CD4-positive, alpha-beta T cell treated with Interleukin-4 for 1 hour (primary cell): ENCODE measurements at regions not wholly inside any gene's neighbourhood (a gene's known extent, or its start where the extent isn't known, plus 50 kb on each side); places are given as distances from the start of the nearest gene placed in this dataset.

ENCODE experiments used
- DNase-seq, 2 donors: peaks; one replicate each; pipeline ENCODE4 v3.0.0-alpha.2; 2020 to 2022

DNA sequence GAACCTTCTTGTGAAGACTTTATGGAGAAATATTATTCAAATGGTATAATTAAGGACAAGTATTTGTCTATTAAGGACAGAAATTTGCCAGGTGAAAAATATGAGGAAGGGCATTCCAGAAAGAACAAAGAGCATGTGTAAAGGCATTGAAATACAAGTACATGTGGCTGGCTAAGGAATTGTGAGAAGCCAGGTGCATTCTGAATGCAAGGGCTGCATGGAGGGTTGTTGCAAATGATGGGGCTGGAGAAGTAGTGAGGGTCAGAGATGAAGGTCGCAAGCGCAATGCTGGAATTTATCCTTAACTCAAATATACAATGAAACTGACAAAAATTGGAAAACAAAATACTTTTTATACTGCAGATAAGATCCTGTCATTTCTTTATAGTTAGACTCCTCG lies 437.7 kb downstream of the ADAMTS20 start:
- DNase-seq: no peak

GRCh38 chr12:43113616-43114015 lies 438.4 kb downstream of the ADAMTS20 start:
- DNase-seq: no peak

DNA sequence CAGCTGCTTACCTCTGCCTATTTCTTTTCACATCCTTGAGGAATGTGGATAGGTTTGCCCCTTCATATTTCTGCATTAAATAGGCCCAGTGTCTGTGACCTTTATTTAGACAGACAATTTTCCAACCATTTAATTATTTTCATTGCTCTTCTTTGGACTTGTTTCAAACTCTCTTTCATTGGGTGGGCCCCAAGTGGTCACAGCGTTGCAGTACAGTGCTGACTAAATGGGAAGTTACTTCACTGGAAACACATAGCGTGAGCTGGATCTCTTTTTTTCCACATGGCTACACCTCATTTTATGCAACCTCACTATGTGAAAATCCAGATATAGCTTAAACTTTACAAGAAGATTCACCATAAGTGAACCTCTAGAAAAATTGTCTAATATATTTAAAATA lies 438.9 kb downstream of the ADAMTS20 start:
- DNase-seq: no peak

DNA sequence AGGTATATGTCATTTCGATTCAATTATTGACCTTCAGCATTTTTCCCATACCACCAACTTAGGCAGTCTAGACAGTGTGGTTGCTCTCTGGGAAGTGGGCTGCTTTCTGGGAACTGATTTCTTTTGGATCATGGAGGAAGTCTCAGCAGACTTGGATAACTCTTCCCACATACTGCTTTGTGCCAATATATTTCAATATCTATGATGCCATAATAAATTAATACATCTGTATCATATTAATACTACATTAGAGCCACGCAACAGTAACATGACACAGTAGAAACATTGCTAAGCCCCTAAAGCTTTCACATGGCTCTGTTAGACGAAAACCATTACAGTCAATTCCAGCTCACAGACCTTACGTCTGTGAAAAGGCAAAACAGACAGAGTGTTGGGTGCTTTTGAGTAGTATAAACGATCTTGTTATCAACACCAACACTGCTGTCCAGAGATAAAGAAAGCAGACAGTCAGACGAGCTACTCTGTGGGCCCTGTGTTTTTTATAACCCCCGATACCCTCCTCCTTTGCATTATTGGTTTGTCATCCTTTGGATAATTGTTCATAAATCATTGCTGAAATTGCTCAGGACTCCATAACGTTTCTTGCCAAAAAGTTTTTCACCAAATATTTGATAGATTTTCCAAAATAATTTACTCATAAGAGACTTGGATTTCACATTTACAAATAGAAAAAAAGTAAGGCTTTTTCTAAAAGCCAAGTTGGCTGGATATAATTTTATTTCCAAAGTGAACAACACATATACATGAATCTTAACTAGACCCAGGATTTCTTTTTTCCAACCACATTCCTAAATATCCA lies 439.7 kb downstream of the ADAMTS20 start:
- DNase-seq: no peak

DNA sequence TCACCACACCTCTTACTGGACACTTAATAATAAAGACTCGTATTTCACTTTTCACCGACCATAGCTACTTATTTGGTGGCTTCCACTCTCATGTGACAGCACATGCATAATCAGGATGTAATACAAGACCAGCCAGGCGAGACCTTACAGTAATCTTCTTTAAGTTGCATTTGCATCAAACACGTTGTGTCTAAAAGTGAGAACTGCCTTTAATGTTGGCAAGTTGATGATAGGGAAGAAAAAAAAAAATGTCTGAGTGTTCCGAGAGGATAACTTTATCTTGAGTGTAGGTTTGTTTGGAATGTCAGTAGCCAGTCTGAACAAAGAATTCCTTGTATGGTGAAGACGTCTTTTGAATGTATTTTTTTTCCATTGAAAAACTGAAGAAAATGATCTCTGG lies 440.4 kb downstream of the ADAMTS20 start:
- DNase-seq: no peak

- no peak for DNase-seq
Observed at GRCh38 chr12:43109631-43110345, 442.2 kb downstream of the ADAMTS20 start.

DNA sequence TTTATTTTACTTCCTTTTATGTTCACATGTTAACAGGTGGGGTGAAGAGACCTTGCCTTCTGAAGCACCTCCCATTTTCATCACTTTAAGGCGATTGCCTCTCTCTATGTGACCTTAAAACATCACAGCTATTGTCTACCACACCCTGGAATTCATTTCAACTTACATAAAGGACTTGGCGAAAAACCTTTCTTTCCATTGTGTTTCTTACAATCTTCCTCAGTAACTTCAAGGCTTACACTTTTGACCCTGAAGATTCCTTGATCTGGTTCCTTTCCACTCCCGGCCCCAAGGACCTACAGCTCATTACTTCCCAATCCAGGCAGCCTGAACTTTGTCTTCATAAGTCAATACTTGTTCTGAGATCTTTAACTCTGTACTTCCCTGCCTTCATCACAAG lies 443.3 kb downstream of the ADAMTS20 start:
- DNase-seq: no peak

DNA sequence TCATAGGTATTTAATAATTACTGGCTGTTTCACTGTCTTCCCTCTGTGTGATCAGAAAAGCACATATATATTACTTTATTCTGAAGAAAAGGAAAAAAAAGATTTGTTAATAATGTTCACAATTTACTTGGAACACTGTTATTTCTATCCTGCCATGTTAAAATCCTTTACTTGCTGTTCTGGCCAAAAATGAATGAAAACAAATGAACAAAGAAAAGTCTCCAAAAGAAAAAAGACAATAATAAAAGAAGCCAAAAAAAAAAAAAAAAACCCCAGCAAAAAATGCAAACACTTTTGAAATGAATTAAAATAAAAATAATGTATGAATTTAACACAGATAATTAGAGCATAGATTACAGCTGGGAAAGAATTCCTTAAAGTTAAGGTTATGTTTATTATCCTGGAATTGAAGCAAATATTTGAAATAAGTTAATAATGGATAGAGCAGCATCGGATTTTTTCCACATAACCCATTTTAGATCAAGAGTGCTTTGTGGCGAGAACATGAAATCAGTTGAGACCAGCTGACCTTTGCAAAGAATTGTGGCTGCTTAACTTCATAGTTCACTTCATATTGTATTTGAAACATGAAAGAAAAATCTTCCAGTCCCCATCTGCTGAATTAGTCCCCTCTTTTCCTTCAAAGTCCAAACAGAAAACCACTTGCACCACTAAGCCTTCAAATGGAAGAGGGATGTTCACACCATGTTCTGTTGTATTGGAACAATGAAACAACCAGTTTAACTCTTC lies 444.8 kb downstream of the ADAMTS20 start:
- no peak for DNase-seq

DNA sequence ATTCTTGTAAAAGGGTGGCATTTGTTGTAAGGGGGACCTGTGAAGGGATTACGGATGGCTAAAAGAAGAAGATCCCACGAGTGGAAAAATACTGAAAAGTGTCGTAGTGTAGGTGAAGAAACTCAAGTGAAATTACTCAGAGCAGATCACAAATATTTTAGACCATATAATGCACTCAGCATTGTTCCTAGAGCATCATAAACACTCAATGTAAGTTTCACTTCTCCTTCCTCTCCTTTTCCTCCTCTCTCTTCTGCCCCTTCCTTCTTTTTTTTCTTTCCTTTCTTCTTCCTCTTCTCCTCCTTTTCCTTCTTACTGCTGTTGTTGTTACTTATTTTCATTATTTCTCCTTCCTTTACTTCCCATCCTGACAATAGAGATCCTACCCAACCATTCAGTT lies 445.6 kb downstream of the ADAMTS20 start:
- DNase-seq: no peak

DNA sequence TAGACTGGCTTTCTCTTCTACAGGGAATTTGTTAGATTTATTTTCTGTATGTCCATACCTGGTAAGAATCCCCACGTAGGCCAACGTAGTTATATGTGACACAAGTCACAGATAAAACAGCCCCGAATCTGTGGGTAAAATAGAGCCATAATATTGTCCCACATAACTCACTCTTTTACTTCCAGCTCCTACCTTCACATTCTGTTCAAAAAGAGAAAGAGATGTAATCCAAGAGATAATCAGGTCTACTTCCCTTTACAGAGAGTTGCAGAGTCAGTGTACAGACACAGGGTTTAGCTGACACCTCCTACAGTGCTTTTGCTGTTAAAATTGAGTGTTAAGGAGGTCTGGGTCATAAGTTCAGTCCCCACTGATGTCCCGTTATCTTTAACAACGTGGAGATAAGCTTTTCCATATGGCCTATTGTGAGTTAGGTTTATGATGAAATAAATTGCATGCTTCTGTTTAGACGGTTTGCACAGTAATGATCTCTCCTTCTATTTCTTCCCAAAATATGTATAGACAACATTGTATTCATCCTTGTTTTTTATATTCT lies 446.5 kb downstream of the ADAMTS20 start:
- no peak for DNase-seq

DNA sequence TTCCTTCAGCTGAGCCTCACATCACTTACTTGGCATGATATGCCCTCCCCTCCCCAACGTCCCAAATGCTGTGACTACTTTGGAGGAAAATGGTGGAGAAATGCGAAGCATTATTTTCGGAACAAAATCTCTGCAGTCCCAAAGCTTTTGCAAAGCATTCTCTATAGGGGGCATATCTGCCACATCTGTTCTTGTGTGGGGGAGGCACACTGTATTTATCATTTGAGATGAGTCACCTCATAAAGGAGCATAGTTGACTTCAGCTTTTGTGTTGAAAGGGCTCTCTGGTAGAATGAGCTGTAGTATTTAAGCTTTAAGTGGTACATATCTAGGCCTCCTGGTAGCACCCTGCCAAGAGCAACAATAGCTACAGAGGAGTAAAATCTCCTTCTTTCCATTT lies 447.5 kb downstream of the ADAMTS20 start:
- no peak for DNase-seq

DNA sequence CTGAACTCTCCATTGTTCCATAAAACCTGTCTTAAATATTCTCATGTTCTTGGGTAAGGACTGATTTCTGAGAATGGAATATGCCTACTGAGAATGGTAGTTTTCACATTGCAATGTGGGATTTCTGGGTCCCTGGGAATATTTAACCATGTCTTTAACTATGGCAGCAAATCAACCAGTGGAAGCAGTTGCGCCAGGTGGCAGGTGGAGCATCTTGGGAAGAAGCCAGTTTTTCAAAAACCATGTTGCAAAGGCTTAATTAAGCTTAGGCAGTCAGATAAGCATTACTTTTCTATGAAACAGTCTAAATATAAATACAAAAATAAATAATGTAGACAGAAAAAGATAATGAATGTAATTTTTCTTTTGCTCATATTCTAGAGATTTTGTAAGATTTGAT lies 448.1 kb downstream of the ADAMTS20 start:
- no peak for DNase-seq

DNA sequence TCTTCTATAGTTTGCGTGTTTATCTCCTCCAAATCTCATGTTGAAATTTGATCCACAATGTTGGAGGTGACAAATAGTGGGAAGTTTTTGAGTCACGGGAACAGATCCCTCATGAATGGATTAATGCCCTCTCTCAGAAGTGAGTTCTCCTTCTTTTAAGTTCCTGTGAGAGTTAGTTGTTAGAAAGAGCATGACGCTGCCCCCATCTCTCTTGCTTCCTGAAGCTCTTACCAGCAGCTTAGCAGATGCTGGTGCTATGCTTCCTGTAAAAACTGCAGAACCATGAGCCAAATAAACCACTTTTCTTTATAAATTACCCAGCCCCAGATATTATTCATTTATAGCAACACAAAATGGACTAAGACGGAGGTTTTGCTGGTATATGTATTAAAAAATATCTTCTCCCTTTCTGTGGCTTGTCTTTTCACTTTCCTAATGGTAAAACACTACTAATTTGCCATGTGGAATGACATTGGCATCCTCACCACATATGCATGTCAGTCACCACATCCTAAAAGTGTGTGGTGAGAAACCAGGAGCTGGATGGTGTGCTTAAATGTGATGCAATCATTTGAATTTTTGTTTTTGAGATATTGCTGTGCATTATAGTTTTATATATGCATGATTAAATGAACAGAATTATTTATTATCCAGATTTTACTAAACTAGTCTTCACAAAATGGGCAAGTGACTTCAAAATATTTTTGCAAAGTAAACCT lies 449.3 kb downstream of the ADAMTS20 start:
- DNase-seq: no peak

GRCh38 chr12:43100231-43100630 lies 451.8 kb downstream of the ADAMTS20 start:
- no peak for DNase-seq

DNA sequence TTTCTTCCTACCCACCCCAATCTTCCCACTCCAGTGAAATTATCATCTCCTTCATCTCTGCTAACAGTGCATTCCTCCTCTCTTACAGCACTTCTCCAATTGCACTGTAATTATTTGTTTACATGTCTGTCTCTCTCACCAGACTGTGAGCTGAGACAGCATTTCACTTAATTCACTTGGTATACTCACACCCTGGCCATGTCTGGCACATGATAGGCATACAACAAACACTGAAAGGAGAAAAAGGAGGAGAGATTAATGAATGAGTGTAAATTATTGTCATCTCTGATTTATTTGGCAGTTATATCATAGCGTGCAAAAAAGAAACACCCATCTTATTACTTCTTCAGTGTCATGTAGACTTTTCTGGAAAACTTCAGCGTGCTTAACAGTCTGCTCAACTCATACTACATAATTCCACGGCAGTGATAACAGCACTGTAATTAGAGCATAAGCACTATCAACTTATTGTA lies 452.3 kb downstream of the ADAMTS20 start:
- no peak for DNase-seq

- no peak for DNase-seq
Observed at GRCh38 chr12:43098766-43099550, 453.0 kb downstream of the ADAMTS20 start.

DNA sequence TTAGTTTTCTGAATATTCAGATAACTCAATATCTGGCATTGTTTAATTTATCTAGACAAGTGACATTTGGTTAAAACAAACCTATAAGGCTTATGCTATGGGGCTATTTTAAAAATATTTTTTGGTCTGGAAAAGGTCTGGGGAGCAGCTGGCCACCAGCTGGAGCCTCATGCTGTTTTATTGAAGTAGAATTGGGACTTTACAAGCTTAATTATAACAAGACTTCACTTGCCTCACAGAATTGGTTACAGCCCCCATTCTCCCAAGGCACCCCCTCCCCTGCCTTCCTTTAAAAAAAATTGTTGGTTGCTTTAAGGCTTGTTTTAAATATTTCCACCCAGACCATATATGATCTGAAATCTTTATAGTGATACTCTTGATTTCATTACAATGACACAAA lies 453.9 kb downstream of the ADAMTS20 start:
- DNase-seq: no peak

- DNase-seq: no peak
Observed at GRCh38 chr12:43097471-43097870, 454.5 kb downstream of the ADAMTS20 start.

DNA sequence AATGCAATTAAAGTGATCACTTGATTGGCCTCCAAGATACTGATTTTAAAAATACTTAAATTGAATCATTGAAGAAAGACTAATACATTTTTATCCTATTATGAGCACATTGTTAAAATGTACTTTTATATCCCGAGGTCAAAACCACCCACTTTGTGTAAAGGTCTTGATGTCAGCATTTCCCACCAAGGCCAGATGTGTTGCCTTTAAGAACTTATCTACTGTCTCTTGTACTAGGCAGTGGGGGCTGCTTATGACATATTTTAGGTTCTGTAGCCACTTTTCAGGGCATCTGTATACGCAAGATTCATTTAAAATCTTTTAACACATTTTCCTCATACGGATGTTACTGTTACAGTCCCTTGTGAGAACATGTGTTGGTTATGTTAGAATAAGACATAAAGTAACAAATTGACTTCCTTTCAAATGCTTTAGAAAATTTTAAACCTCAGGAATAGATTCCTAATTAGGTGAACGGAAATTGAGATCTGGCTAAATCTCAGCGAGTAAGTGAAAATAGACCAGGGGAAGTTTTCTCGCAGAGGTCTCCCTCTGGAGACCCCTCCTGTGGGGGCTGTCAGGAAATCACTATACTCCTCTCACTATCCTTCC lies 456.2 kb downstream of the ADAMTS20 start:
- no peak for DNase-seq

DNA sequence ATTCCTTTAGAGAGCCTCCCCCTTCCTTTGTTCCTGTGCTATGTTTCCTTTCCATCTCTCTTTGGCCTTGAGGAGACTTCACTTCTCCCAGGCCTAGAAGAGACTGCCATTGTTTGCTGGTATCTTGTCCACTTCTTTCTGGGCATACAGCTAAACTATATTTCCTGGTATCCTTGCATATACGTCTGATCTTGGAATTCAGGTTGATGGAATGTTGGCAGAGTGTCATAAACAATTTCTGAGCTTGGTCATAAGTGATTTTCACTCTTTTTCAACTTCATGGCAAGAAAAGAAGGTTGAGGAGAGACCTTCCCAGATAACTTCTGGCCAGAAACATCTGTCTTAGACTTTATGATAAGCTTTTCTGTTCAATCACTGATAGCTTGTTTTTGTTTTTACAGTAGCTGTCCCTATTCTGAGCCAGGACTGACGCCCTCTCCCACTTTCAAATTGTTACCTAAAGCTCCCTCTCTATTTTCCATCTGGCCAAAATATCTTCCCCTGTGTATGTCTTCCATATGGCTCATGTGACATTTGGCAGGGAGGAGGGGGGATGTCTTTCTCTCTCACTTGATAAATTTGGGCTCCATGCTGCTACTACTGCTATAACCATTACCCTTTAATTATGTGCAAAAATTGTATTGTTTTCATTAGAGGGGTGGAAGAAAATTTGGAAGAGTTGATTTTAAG lies 457.0 kb downstream of the ADAMTS20 start:
- no peak for DNase-seq

DNA sequence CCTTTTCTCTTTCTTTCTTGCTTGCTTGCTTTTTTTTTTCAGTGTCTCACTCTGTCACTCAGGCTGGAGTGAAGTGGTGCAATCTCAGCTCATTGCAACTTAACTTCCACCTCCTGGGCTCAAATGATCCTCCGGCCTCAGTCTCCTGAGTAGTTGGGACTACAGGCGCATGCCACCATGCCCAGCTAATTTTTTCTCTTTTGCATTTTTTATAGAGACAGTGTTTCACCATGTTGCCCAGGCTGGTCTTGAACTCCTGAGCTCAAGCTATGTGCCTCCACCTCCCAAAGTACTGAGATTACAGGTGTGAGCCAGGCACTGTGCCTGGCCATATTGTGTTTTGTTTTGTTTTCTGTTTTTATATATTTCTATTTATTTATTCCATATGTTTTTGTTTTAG lies 461.0 kb downstream of the ADAMTS20 start:
- no peak for DNase-seq
